ENCODE measurements at regions not wholly inside any gene's neighbourhood (a gene's known extent, or its start where the extent isn't known, plus 50 kb on each side); places are given as distances from the start of the nearest gene placed in this dataset.

GRCh38 chrX:45660477-45660876 is 459.8 kb upstream of the DIPK2B start:
- Histone ChIP-seq H3K4me1 (ENCODE audit: control insufficient read depth, insufficient read depth, low read length) (no peaks in the 10 kb centered on the region), H3K4ac (ENCODE audit: low read depth, low read length) (no peak overlapping the region), H3K18ac (ENCODE audit: low read depth, low read length) (no peak overlapping the region), H2AK9ac (replicated peaks; ENCODE audit: low read depth, low read length, poor library complexity) (no peak overlapping the region), H4K91ac (ENCODE audit: insufficient read depth, low read depth, low read length) (no peak overlapping the region), H3K23ac (ENCODE audit: low read depth, low read length) (no peak overlapping the region), H2BK120ac (ENCODE audit: low read depth, low read length) (no peak overlapping the region), H2BK5ac (ENCODE audit: low read depth, low read length, poor library complexity, severe bottlenecking) (no peak overlapping the region), H3K56ac (ENCODE audit: extremely low read depth, insufficient read depth, low read length) (no peak overlapping the region), H4K20me1 (ENCODE audit: insufficient read depth, low read length) (no peaks in the 10 kb centered on the region), H4K8ac (ENCODE audit: low read depth in 2 of 2, low read length in 2 of 2) (no peak overlapping the region), H3K27ac (ENCODE audit: insufficient read depth, low read length) (no peak overlapping the region), H3K4me2 (ENCODE audit: low read depth, low read length) (no peak overlapping the region), H3K9ac (ENCODE audit: low read depth, low read length) (no peak overlapping the region), H3K14ac (replicated peaks; ENCODE audit: low read depth, low read length) (no peak overlapping the region), H2AK5ac (ENCODE audit: low read depth, low read length) (no peak overlapping the region), H2BK15ac (ENCODE audit: low read depth, low read length) (no peak overlapping the region), H3K27me3 (ENCODE audit: control insufficient read depth, insufficient read depth, low read length) (peaks cover 1% of the 10 kb centered on the region; the same call in 1 of the 2 replicates), H2AFZ (replicated peaks; ENCODE audit: low read length, poor library complexity) (no peak overlapping the region), H4K5ac (ENCODE audit: low read depth, low read length) (no peak overlapping the region), H3K79me1 (ENCODE audit: low read depth in 1 of 2, low read length in 2 of 2) (no peaks in the 10 kb centered on the region), H3K9me1 (ENCODE audit: insufficient read depth, low read length) (no peaks in the 10 kb centered on the region; the same call in 1 of the 2 replicates), H3K9me3 (ENCODE audit: control insufficient read depth, insufficient read depth, low read length) (peaks cover 3% of the 10 kb centered on the region; the same call in 1 of the 2 replicates), H3K4me3 (ENCODE audit: insufficient read depth, low read depth, low read length) (no peak overlapping the region), H2BK20ac (ENCODE audit: low read depth, low read length) (no peak overlapping the region), H3K36me3 (ENCODE audit: control insufficient read depth, insufficient read depth, low read length) (no peaks in the 10 kb centered on the region)
- POLR2A ChIA-PET (ENCODE audit: unreplicated experiment): no interaction called here
- in situ Hi-C loops (cut with MboI; ENCODE audit: low sequenced_read_pairs) (no loop called here), dilution Hi-C loops (cut with HindIII; ENCODE audit: low sequenced_read_pairs, unreplicated experiment) (no loop called here), intact Hi-C loops (cut with micrococcal nuclease) (no loop called here)
- ATAC-seq (ENCODE audit: low read depth) (no peak), DNase-seq (no peak)
- no CpG with 5 or more reads among the region's 2 CpGs for WGBS, 2 experiments (ENCODE audit: extremely low coverage in 2 of 2, insufficient read length in 1 of 2)
- TF ChIP-seq RCOR1 (IDR thresholded peaks at IDR 0.05; ENCODE audit: insufficient replicate concordance, low read length): no peak
- no peak for TF ChIP-seq POLR2A (IDR thresholded peaks at IDR 0.05; ENCODE audit: low read depth, low read length)
- TF ChIP-seq MAZ (IDR thresholded peaks at IDR 0.05; ENCODE audit: borderline replicate concordance, low read depth, low read length): no peak
- no peak for TF ChIP-seq RFX5 (IDR thresholded peaks at IDR 0.05; ENCODE audit: low read depth, low read length)
- TF ChIP-seq SMC3 (IDR thresholded peaks at IDR 0.05; ENCODE audit: low read depth, low read length): no peak
- no peak for TF ChIP-seq RAD21 (IDR thresholded peaks at IDR 0.05; ENCODE audit: low read length)
- no peak for TF ChIP-seq ELK1 (IDR thresholded peaks at IDR 0.05; ENCODE audit: borderline replicate concordance, low read depth, low read length)
- TF ChIP-seq MAFK (IDR thresholded peaks at IDR 0.05; ENCODE audit: low read depth, low read length): no peak
- TF ChIP-seq MXI1 (IDR thresholded peaks at IDR 0.05; ENCODE audit: borderline replicate concordance, low read depth, low read length): no peak
- TF ChIP-seq CEBPB (IDR thresholded peaks at IDR 0.05; ENCODE audit: low read depth, low read length): no peak
- no peak for TF ChIP-seq CTCF (conservative IDR thresholded peaks at IDR 0.05; ENCODE audit: low read depth, low read length)
- TF ChIP-seq BHLHE40 (IDR thresholded peaks at IDR 0.05; ENCODE audit: low read depth, low read length): no peak
- no peak for TF ChIP-seq NFE2L2 (IDR thresholded peaks at IDR 0.05; ENCODE audit: low read depth, low read length)
- BruUV-seq (replicated peaks): no TSS peak
- CTCF ChIA-PET: no interaction called here

Measured in IMR-90 (cell line).